Colonic mucosa (tissue), 4 donors: ENCODE measurements at regions not wholly inside any gene's neighbourhood (a gene's known extent, or its start where the extent isn't known, plus 50 kb on each side); places are given as distances from the start of the nearest gene placed in this dataset.

Experiments
- DNase-seq: peaks from one replicate; pipeline ENCODE4 v3.0.0-alpha.2; 2020
- H3K27ac ChIP-seq: fragments of 200-600 bp; one replicate; pipeline ENCODE4 v1.8.0; 2021
- H3K27me3 ChIP-seq: fragments of 200-600 bp; one replicate; pipeline ENCODE4 v1.8.0; 2021
- H3K36me3 ChIP-seq: fragments of 200-600 bp; one replicate; pipeline ENCODE4 v1.8.0; 2021
- H3K4me1 ChIP-seq: fragments of 200-600 bp; one replicate; pipeline ENCODE4 v1.8.0; 2021; ENCODE audit warnings: mild to moderate bottlenecking
- H3K4me3 ChIP-seq: fragments of 200-600 bp; one replicate; pipeline ENCODE4 v1.8.0; 2021
- H3K9ac ChIP-seq, 2 donors: one replicate each; pipeline ENCODE4 v1.7.0; 2013; ENCODE audit warnings: control low read depth in 2 of 2, low read depth in 2 of 2, low read length in 2 of 2
- H3K9me3 ChIP-seq: fragments of 200-600 bp; one replicate; pipeline ENCODE4 v1.8.0; 2021
- CTCF ChIP-seq: fragments of 200-600 bp; IDR thresholded peaks from one replicate; pipeline ENCODE4 v1.8.0; 2022; ENCODE audit warnings: antibody characterized with exemption, mild to moderate bottlenecking
- intact Hi-C: fragments of 100-400 bp; cut with DNase I; formaldehyde crosslinking; loops from one replicate; pipeline ENCODE4 v1.14.1; 2022
- donor health status: healthy.
- donor health status: DM: no; HTN: no; CAD: no.
- donor health status: DM: no; HTN: no; CAD: no.

GRCh38 chr22:34975721-34976120 lies 90.2 kb upstream of the ISX start:
- Histone ChIP-seq H3K9ac (no peak overlapping the region), H3K4me1 (no peaks in the 10 kb centered on the region), H3K36me3 (no peaks in the 10 kb centered on the region), H3K4me3 (no peak overlapping the region), H3K9me3 (no peaks in the 10 kb centered on the region), H3K27ac (no peak overlapping the region), H3K27me3 (no peaks in the 10 kb centered on the region)
- DNase-seq, result no peak
- no peak for TF ChIP-seq CTCF
- intact Hi-C loops, result no loop called here

- intact Hi-C loops, result no loop called here
- H3K27me3 ChIP-seq, result no peaks in the 10 kb centered on the region
Measured at GRCh38 chr22:34976474-34976873, 89.5 kb upstream of the ISX start.

GRCh38 chr22:34976886-34977285 lies 89.1 kb upstream of the ISX start:
- intact Hi-C loops, result no loop called here
- Histone ChIP-seq H3K27me3 (no peaks in the 10 kb centered on the region), H3K9ac (no peak overlapping the region), H3K9me3 (no peaks in the 10 kb centered on the region), H3K27ac (no peak overlapping the region), H3K4me1 (no peaks in the 10 kb centered on the region), H3K4me3 (no peak overlapping the region), H3K36me3 (no peaks in the 10 kb centered on the region)
- no peak for TF ChIP-seq CTCF
- no peak for DNase-seq

More at GRCh38 chr22:34976474-34976873, 89.5 kb upstream of the ISX start:
- Histone ChIP-seq H3K4me3 (no peak overlapping the region), H3K9me3 (no peaks in the 10 kb centered on the region), H3K4me1 (no peaks in the 10 kb centered on the region), H3K27ac (no peak overlapping the region), H3K9ac (no peak overlapping the region), H3K36me3 (no peaks in the 10 kb centered on the region)
- DNase-seq, result no peak
- no peak for TF ChIP-seq CTCF

- TF ChIP-seq CTCF, result no peak
- Histone ChIP-seq H3K36me3 (no peaks in the 10 kb centered on the region), H3K4me1 (no peaks in the 10 kb centered on the region), H3K27ac (no peak overlapping the region), H3K9me3 (no peaks in the 10 kb centered on the region), H3K9ac (no peak overlapping the region), H3K27me3 (no peaks in the 10 kb centered on the region), H3K4me3 (no peak overlapping the region)
- intact Hi-C loops, result no loop called here
- DNase-seq, result no peak
Measured at GRCh38 chr22:34986523-34986922, 79.4 kb upstream of the ISX start.

- intact Hi-C loops, result no loop called here
- H3K36me3 ChIP-seq, result no peaks in the 10 kb centered on the region
- H3K27me3 ChIP-seq, result no peaks in the 10 kb centered on the region
- TF ChIP-seq CTCF, result no peak
- DNase-seq, result no peak
- no peak overlapping the region for H3K4me3 ChIP-seq
- H3K27ac ChIP-seq, result no peak overlapping the region
- H3K9ac ChIP-seq, result no peak overlapping the region
- no peaks in the 10 kb centered on the region for H3K4me1 ChIP-seq
- no peaks in the 10 kb centered on the region for H3K9me3 ChIP-seq
Measured at GRCh38 chr22:34992672-34993071, 73.3 kb upstream of the ISX start.

GRCh38 chr22:34993548-34993947 lies 72.4 kb upstream of the ISX start:
- no peak for DNase-seq
- H3K27me3 ChIP-seq, result no peaks in the 10 kb centered on the region
- H3K36me3 ChIP-seq, result no peaks in the 10 kb centered on the region
- H3K9ac ChIP-seq, result no peak overlapping the region
- H3K27ac ChIP-seq, result no peak overlapping the region
- TF ChIP-seq CTCF, result no peak
- no peaks in the 10 kb centered on the region for H3K9me3 ChIP-seq
- no peaks in the 10 kb centered on the region for H3K4me1 ChIP-seq
- intact Hi-C loops, result no loop called here
- no peak overlapping the region for H3K4me3 ChIP-seq
